ENCODE measurements at regions not wholly inside any gene's neighbourhood (a gene's known extent, or its start where the extent isn't known, plus 50 kb on each side); places are given as distances from the start of the nearest gene placed in this dataset.

DNA sequence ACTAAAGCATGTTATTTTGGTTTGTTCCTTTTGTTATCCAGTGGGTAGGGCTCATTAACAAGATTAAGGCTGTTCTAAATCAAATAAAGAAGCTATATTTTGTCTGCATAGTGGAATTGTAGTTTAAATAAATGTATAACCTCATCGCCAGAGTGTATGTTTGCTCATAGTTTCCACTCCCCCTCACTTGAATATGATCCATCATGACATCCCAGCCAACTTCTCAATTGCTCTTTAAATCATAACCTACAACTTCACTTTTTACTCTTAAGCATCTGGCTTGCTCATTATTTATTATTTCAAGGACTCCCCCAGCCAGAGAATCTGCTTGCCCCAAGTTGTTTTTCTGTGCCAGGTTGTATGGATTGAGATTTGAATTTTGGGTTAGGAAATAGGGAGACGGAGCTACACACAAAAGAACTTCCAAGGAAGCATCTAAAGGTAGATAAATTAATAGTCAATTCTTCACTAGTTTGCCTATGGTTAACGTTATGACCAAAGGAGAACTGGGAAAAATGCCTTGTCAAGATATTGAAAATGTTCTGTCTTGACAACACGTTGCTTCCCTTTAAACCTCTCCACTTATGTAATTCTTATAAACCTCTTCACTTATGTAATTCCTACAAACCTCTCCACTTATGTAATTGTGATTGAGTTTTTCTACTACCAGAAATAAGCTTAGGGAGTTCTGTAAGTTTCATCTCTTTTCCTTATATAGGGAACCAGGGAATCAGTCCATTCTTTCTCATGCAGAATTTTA, 55.4 kb upstream of the UPP2 start:
- TF ChIP-seq EGR1 (IDR thresholded peaks at IDR 0.05; ENCODE audit: borderline replicate concordance, low read depth, low read length) = no peak
- no peak for TF ChIP-seq EZH2 (IDR thresholded peaks at IDR 0.05; ENCODE audit: low read depth, low read length, severe bottlenecking)
- no peak for TF ChIP-seq TAF7 (optimal IDR thresholded peaks at IDR 0.05; ENCODE audit: borderline replicate concordance, low read depth, low read length)
- TF ChIP-seq RAD21 (IDR thresholded peaks at IDR 0.05 in 1 of 2, conservative IDR thresholded peaks at IDR 0.05 in 1 of 2; ENCODE audit: low read depth in 2 of 2, low read length in 2 of 2) = no peak
- TF ChIP-seq SUZ12 (IDR thresholded peaks at IDR 0.05; ENCODE audit: low read length) = no peak
- TF ChIP-seq, protein P1, sequence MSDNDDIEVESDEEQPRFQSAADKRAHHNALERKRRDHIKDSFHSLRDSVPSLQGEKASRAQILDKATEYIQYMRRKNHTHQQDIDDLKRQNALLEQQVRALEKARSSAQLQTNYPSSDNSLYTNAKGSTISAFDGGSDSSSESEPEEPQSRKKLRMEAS (IDR thresholded peaks at IDR 0.05) = no peak
- no peak for TF ChIP-seq TEAD4 (IDR thresholded peaks at IDR 0.05; ENCODE audit: low read depth, low read length)
- TF ChIP-seq POLR2AphosphoS5 (IDR thresholded peaks at IDR 0.05; ENCODE audit: low read depth, low read length) = no peak
- no peak for TF ChIP-seq RBBP5 (IDR thresholded peaks at IDR 0.05; ENCODE audit: borderline replicate concordance, low read depth, low read length)
- no peak for TF ChIP-seq GABPA (IDR thresholded peaks at IDR 0.05; ENCODE audit: borderline replicate concordance, insufficient read depth, low read length)
- no peak for TF ChIP-seq POLR2A (IDR thresholded peaks at IDR 0.05; ENCODE audit: control extremely low read depth in 1 of 2, low read depth in 2 of 2, low read length in 2 of 2)
- TF ChIP-seq FOSL1 (IDR thresholded peaks at IDR 0.05; ENCODE audit: insufficient read depth, low read depth, low read length) = no peak
- TF ChIP-seq, protein P2, sequence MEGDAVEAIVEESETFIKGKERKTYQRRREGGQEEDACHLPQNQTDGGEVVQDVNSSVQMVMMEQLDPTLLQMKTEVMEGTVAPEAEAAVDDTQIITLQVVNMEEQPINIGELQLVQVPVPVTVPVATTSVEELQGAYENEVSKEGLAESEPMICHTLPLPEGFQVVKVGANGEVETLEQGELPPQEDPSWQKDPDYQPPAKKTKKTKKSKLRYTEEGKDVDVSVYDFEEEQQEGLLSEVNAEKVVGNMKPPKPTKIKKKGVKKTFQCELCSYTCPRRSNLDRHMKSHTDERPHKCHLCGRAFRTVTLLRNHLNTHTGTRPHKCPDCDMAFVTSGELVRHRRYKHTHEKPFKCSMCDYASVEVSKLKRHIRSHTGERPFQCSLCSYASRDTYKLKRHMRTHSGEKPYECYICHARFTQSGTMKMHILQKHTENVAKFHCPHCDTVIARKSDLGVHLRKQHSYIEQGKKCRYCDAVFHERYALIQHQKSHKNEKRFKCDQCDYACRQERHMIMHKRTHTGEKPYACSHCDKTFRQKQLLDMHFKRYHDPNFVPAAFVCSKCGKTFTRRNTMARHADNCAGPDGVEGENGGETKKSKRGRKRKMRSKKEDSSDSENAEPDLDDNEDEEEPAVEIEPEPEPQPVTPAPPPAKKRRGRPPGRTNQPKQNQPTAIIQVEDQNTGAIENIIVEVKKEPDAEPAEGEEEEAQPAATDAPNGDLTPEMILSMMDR (IDR thresholded peaks at IDR 0.05; ENCODE audit: control extremely low read depth in 1 of 3, insufficient read depth in 1 of 3, low read depth in 1 of 3, low read length in 3 of 3) = no peak

All from H1 (cell line).